Right cardiac atrium (tissue), 5 donors: ENCODE measurements at regions not wholly inside any gene's neighbourhood (a gene's known extent, or its start where the extent isn't known, plus 50 kb on each side); places are given as distances from the start of the nearest gene placed in this dataset.

Source experiments
- ATAC-seq, 2 donors: fragments of 200-7000 bp; cut with Tn5 transposase; one replicate each; pipeline versions ENCODE4 v1.8.0 to v1.9.1; 2020; ENCODE audit warnings: moderate library complexity in 2 of 2, mild to moderate bottlenecking in 1 of 2
- DNase-seq, 3 donors: peaks; one replicate each; pipeline ENCODE4 v3.0.0-alpha.2; 2020
- H3K27ac ChIP-seq: one replicate; pipeline ENCODE4 v1.5.1; 2013; ENCODE audit warnings: mild to moderate bottlenecking, low read length, control low read depth, moderate library complexity
- H3K27me3 ChIP-seq: one replicate; pipeline ENCODE4 v1.6.1; 2013; ENCODE audit not compliant: control insufficient read depth, insufficient read depth
- H3K4me1 ChIP-seq: one replicate; pipeline ENCODE4 v1.6.1; 2013; ENCODE audit warnings: low read length; ENCODE audit not compliant: control insufficient read depth, insufficient read depth
- H3K4me3 ChIP-seq: one replicate; pipeline ENCODE4 v1.5.1; 2013; ENCODE audit warnings: low read length, control low read depth
- H3K9me3 ChIP-seq: one replicate; pipeline ENCODE4 v1.6.1; 2013; ENCODE audit warnings: low read length; ENCODE audit not compliant: control insufficient read depth
- WGBS: extraction: QIAGEN DNeasy Blood & Tissue Kit; methylation state at CpG from one replicate; pipeline ENCODE4 v1.1.7; 2013; 5-methylcytosine and 5-hydroxymethylcytosine counted together
- intact Hi-C, 4 donors: fragments of 100-400 bp; cut with DNase I; formaldehyde crosslinking; loops; one replicate each; pipeline versions ENCODE4 v1.11.0 to v1.14.0; 2022 to 2023
- donor health status: healthy with polysubstance abuse.
- donor health status: DM: no; HTN: yes; CAD: no.
- donor health status: DM: no; HTN: no; CAD: no.
- donor health status: DM: no; HTN: yes; CAD: no; lungs with severe emphysema.
- donor health status: DM: yes; HTN: yes; CAD: no.

DNA sequence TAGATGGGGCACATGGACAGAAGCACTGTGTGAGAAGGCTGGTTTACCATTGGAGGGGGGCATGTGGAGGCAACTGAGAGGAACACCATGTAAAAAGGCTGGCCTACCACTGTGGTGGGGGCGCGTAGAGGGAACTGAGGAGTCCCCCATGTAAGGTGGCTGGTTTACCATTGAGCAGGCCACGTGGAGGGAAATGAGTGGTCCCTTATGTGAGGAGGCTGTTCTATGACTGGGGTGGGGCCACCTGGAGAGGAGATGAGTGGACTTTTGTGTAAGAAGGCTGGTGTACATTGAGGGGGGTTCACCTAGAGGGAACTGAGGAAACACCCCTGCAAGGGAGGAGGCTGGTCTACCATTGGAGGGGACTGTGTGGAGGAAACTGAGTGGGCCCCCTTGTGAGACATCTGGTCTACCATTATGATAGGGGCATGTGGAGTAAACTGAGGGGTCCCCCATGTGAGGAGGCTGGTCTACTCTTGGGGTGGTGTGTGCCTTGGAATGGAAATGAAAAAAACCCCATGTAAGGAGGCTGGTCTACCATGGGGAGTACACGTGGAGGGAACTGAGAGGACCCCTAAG lies 156.9 kb downstream of the FBLN2 start:
- no peaks in the 10 kb centered on the region for H3K9me3 ChIP-seq
- no peaks in the 10 kb centered on the region for H3K27me3 ChIP-seq
- no peak for DNase-seq
- intact Hi-C loops, result no loop called here
- no peak overlapping the region for H3K27ac ChIP-seq
- 84% methylated on average over 4 of the region's 4 CpGs for WGBS
- no peak for ATAC-seq
- H3K4me3 ChIP-seq, result no peak overlapping the region
- no peaks in the 10 kb centered on the region for H3K4me1 ChIP-seq

- ATAC-seq, result no peak
- DNase-seq, result no peak
- 75% methylated on average over 3 of the region's 3 CpGs for WGBS
Measured at GRCh38 chr3:13705051-13705450, 156.1 kb downstream of the FBLN2 start.

DNA sequence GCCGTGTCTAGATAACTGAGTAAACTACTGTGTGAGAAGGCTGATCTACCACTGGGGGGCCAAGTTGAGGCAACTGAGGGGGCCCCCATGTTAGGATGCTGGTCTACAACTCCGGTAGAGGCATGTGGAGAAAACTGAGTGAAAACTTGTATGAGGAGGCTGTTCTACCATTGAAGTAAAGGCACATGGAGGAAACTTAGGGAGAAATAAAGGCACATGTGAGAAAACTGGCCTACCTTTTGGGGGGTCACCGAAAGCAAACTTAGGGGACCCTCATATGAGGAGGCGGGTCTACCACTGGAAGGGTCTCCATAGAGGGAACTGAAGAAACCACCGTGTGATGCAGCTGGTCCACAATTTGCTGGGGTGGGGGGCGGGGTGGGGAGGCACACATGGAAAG lies 155.2 kb downstream of the FBLN2 start:
- intact Hi-C loops, result no loop called here
- ATAC-seq, result no peak
- no peaks in the 10 kb centered on the region for H3K27me3 ChIP-seq
- H3K4me1 ChIP-seq, result no peaks in the 10 kb centered on the region
- no peak overlapping the region for H3K4me3 ChIP-seq
- H3K9me3 ChIP-seq, result no peaks in the 10 kb centered on the region
- WGBS, result 88% methylated on average over 6 of the region's 6 CpGs
- H3K27ac ChIP-seq, result no peak overlapping the region
- no peak for DNase-seq

More at GRCh38 chr3:13705051-13705450, 156.1 kb downstream of the FBLN2 start:
- Histone ChIP-seq H3K4me3 (no peak overlapping the region), H3K4me1 (no peaks in the 10 kb centered on the region), H3K27me3 (no peaks in the 10 kb centered on the region), H3K27ac (no peak overlapping the region), H3K9me3 (no peaks in the 10 kb centered on the region)
- intact Hi-C loops, result no loop called here

GRCh38 chr3:13703071-13703470 lies 154.1 kb downstream of the FBLN2 start:
- DNase-seq, result no peak
- ATAC-seq, result no peak
- H3K27ac ChIP-seq, result no peak overlapping the region
- 79% methylated on average over 5 of the region's 5 CpGs for WGBS
- intact Hi-C loops, result no loop called here
- no peaks in the 10 kb centered on the region for H3K4me1 ChIP-seq
- H3K9me3 ChIP-seq, result no peaks in the 10 kb centered on the region
- H3K4me3 ChIP-seq, result no peak overlapping the region
- H3K27me3 ChIP-seq, result no peaks in the 10 kb centered on the region

DNA sequence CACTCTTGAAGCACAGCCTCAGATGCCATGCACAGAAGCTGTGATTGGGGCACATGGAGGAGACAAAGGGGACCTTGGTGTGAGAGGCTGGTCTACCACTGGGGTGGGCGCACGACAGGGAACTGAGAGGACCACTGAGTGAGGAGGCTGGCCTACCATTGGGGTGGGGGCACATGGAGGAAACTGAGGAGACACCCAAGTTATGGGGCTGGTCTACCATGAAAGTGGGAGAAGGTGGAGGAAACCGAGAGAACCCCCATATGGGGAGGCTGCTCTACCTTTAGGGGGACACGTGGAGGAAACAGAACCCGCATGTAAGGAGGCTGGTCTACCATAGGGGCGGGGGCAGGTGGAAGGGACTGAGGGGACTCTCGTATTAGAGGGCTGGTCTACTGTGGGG lies 153.4 kb downstream of the FBLN2 start:
- intact Hi-C loops, result no loop called here
- 84% methylated on average over 7 of the region's 7 CpGs for WGBS
- ATAC-seq, result no peak
- H3K9me3 ChIP-seq, result no peaks in the 10 kb centered on the region
- H3K4me1 ChIP-seq, result no peaks in the 10 kb centered on the region
- H3K27ac ChIP-seq, result no peak overlapping the region
- H3K27me3 ChIP-seq, result no peaks in the 10 kb centered on the region
- no peak for DNase-seq
- H3K4me3 ChIP-seq, result no peak overlapping the region

- Histone ChIP-seq H3K27me3 (no peaks in the 10 kb centered on the region), H3K9me3 (no peaks in the 10 kb centered on the region), H3K4me1 (no peaks in the 10 kb centered on the region), H3K27ac (no peak overlapping the region), H3K4me3 (no peak overlapping the region)
- DNase-seq, result no peak
- intact Hi-C loops, result no loop called here
- 78% methylated on average over 8 of the region's 8 CpGs for WGBS
- no peak for ATAC-seq
Measured at GRCh38 chr3:13700889-13701288, 152.0 kb downstream of the FBLN2 start.

GRCh38 chr3:13700362-13700761 lies 151.4 kb downstream of the FBLN2 start:
- WGBS, result 38% methylated on average over 7 of the region's 7 CpGs
- H3K27me3 ChIP-seq, result no peaks in the 10 kb centered on the region
- H3K27ac ChIP-seq, result no peak overlapping the region
- intact Hi-C loops, result no loop called here
- ATAC-seq, result no peak
- no peaks in the 10 kb centered on the region for H3K4me1 ChIP-seq
- no peaks in the 10 kb centered on the region for H3K9me3 ChIP-seq
- no peak overlapping the region for H3K4me3 ChIP-seq
- no peak for DNase-seq

GRCh38 chr3:13696699-13697098 lies 147.8 kb downstream of the FBLN2 start:
- Histone ChIP-seq H3K9me3 (no peaks in the 10 kb centered on the region), H3K27ac (no peak overlapping the region), H3K4me3 (no peak overlapping the region), H3K27me3 (no peaks in the 10 kb centered on the region), H3K4me1 (no peaks in the 10 kb centered on the region)
- intact Hi-C loops, result no loop called here
- WGBS, result 69% methylated on average over 2 of the region's 2 CpGs
- no peak for DNase-seq
- ATAC-seq, result no peak

DNA sequence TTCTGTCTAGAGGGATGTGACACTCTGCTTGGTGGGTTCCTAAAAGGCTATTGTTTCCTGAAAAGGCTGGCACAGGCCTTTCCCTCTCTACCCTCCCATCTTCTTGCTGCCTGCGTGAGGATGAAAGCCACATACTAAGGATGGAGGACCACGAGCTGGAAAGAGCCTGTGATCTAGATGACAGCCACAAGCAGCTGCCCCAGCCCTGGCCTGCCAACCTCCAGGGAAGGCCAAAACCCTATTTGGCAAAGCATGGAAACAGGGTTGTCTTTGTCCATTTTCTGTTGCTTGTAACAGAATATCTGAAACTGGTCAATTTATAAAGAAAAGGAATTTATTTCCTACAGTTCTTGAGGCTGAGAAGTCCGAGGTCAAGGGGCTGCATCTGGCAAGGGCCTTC lies 144.5 kb downstream of the FBLN2 start:
- 63% methylated on average over 3 of the region's 3 CpGs for WGBS
- intact Hi-C loops, result no loop called here
- H3K9me3 ChIP-seq, result no peaks in the 10 kb centered on the region
- ATAC-seq, result no peak
- DNase-seq, result no peak
- no peaks in the 10 kb centered on the region for H3K27me3 ChIP-seq
- H3K27ac ChIP-seq, result no peak overlapping the region
- H3K4me1 ChIP-seq, result no peaks in the 10 kb centered on the region
- no peak overlapping the region for H3K4me3 ChIP-seq

- Histone ChIP-seq H3K27ac (no peak overlapping the region), H3K9me3 (no peaks in the 10 kb centered on the region), H3K27me3 (no peaks in the 10 kb centered on the region), H3K4me3 (no peak overlapping the region), H3K4me1 (no peaks in the 10 kb centered on the region)
- intact Hi-C loops, result no loop called here
- DNase-seq (no peak), ATAC-seq (no peak)
- WGBS, result 30% methylated on average over 2 of the region's 2 CpGs
Measured at GRCh38 chr3:13690636-13691035, 141.7 kb downstream of the FBLN2 start.

DNA sequence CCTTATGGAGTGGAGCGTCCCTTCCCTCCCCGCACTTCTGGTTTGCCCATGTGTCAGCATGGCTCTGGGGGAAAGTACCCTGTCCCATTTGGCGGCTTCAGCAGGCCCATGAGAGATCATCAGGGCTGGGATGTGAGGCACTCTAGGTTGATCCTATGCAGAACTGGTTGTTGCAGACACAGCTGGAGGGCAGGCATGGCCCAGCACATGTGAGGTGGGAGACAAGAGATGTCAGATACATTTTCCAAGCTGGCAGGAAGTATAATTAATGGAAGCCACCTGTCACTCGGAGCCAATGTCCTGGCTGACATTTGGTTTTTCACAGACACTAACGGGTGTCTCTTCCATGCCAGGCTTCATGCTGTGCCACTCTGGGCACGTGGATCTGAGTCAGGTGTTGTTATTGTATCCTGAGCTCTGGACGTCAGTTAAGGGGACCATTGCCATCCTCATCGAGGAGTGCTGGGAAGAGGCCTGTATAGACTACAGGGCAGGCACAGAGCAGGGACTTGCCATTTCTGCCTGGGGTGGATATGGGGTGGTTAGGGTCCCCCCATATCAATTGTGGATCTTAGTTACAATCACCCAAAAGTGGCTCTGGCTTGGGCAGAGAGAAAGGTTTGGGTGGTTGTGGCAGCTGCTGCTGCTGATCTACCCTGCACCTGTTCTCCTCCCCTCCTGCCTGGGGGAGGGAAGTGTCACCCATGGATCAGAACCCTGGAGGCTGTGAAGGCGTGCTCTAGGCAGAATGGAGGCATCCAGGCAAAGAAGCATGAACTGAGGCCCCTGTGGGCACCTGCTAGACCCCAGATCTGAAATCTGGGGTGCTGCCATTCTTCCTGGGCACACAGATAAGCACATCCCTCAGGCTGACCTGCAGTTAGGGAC lies 140.7 kb downstream of the FBLN2 start:
- DNase-seq (no peak), ATAC-seq (no peak)
- H3K4me1 ChIP-seq, result no peaks in the 10 kb centered on the region
- intact Hi-C loops, result no loop called here
- H3K4me3 ChIP-seq, result no peak overlapping the region
- WGBS, result 73% methylated on average over 9 of the region's 9 CpGs
- H3K27me3 ChIP-seq, result no peaks in the 10 kb centered on the region
- no peak overlapping the region for H3K27ac ChIP-seq
- H3K9me3 ChIP-seq, result no peaks in the 10 kb centered on the region
